ENCODE measurements at regions not wholly inside any gene's neighbourhood (a gene's known extent, or its start where the extent isn't known, plus 50 kb on each side); places are given as distances from the start of the nearest gene placed in this dataset.

GRCh38 chr16:85380905-85381737 lies 232.0 kb upstream of the GSE1 start:
- Histone ChIP-seq H3K9me3 (ENCODE audit: low read length) (no peaks in the 10 kb centered on the region), H3K27ac (ENCODE audit: low read length) (no peak overlapping the region), H3F3A (ENCODE audit: insufficient read depth, low read length, poor library complexity, severe bottlenecking) (no peaks in the 10 kb centered on the region), H3K4me3 (ENCODE audit: low read length) (no peak overlapping the region), H3K9me2 (ENCODE audit: insufficient read depth, low read length) (no peaks in the 10 kb centered on the region), H3K36me3 (ENCODE audit: insufficient read depth, low read length) (no peaks in the 10 kb centered on the region), H2AFZ (ENCODE audit: low read depth, low read length) (no peak overlapping the region), H3K27me3 (ENCODE audit: insufficient read depth, low read depth, low read length) (no peaks in the 10 kb centered on the region), H3K9ac (ENCODE audit: low read length) (no peak overlapping the region), H3K4me2 (ENCODE audit: low read length) (no peak overlapping the region), H3K79me2 (replicated peaks; ENCODE audit: insufficient read depth, low read length) (no peaks in the 10 kb centered on the region), H4K20me1 (ENCODE audit: insufficient read depth) (no peaks in the 10 kb centered on the region)
- TF ChIP-seq EP300 (conservative IDR thresholded peaks at IDR 0.05; ENCODE audit: poor library complexity, severe bottlenecking) (no peak), POLR2AphosphoS5 (IDR thresholded peaks at IDR 0.05) (no peak), REST (IDR thresholded peaks at IDR 0.05; ENCODE audit: borderline replicate concordance) (no peak), TAF1 (IDR thresholded peaks at IDR 0.05; ENCODE audit: low read depth) (no peak), RAD21 (conservative IDR thresholded peaks at IDR 0.05) (no peak), MXI1 (conservative IDR thresholded peaks at IDR 0.05; ENCODE audit: poor library complexity, severe bottlenecking) (no peak), SMC3 (conservative IDR thresholded peaks at IDR 0.05; ENCODE audit: poor library complexity) (no peak), EZH2 (IDR thresholded peaks at IDR 0.05; ENCODE audit: borderline replicate concordance, insufficient read depth, low read length, poor library complexity, severe bottlenecking) (no peak)
- TF ChIP-seq, protein P1, sequence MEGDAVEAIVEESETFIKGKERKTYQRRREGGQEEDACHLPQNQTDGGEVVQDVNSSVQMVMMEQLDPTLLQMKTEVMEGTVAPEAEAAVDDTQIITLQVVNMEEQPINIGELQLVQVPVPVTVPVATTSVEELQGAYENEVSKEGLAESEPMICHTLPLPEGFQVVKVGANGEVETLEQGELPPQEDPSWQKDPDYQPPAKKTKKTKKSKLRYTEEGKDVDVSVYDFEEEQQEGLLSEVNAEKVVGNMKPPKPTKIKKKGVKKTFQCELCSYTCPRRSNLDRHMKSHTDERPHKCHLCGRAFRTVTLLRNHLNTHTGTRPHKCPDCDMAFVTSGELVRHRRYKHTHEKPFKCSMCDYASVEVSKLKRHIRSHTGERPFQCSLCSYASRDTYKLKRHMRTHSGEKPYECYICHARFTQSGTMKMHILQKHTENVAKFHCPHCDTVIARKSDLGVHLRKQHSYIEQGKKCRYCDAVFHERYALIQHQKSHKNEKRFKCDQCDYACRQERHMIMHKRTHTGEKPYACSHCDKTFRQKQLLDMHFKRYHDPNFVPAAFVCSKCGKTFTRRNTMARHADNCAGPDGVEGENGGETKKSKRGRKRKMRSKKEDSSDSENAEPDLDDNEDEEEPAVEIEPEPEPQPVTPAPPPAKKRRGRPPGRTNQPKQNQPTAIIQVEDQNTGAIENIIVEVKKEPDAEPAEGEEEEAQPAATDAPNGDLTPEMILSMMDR (IDR thresholded peaks at IDR 0.05; ENCODE audit: poor library complexity, severe bottlenecking), result no peak

DNA sequence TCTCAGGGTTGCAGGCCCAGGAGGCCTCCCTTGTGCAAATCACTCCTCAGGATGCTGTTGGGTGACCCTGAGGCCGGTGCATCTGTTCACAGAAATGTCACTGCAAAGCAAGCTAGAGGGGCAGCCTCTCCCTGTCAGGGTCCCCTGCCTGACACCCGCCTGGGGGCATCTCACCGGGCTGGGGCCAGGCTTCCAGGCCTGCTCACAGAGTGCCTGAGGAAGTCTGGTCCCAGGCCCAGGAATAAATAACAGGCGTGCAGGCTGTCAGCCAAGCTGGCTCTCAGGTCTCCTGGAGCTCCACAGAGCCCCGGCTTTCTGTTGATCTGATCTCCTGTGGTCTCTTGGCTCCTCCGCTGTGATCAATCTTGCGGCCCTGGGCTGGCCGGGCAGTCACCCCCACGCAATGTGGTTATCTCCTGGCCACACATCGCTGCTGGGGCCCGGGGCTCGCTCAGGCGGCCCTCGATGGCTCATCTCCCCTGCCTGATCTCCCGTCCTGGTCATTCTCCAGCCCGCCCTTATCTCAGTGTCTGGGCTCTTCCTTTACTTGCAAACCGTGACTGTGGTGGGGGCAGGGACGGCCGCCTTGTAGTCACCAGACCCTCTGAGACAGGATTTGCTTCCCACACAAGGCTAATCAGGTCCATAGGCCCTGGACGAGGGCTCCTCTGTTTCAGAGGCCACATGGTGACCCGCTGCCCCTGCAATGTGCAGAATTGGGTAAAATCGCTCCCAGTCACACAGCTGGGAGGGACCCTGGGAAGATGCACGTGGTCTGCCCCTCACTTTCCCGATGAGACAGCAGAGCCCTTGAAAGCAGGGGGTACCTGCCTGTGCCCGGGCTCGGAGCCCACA lies 231.2 kb upstream of the GSE1 start:
- no peaks in the 10 kb centered on the region for H3K9me2 ChIP-seq (ENCODE audit: insufficient read depth, low read length)
- TF ChIP-seq MXI1 (conservative IDR thresholded peaks at IDR 0.05; ENCODE audit: poor library complexity, severe bottlenecking) (no peak), TAF1 (IDR thresholded peaks at IDR 0.05; ENCODE audit: low read depth) (no peak), REST (IDR thresholded peaks at IDR 0.05; ENCODE audit: borderline replicate concordance) (no peak), POLR2AphosphoS5 (IDR thresholded peaks at IDR 0.05) (no peak), RAD21 (conservative IDR thresholded peaks at IDR 0.05) (no peak), EP300 (conservative IDR thresholded peaks at IDR 0.05; ENCODE audit: poor library complexity, severe bottlenecking) (no peak), SMC3 (conservative IDR thresholded peaks at IDR 0.05; ENCODE audit: poor library complexity) (no peak), EZH2 (IDR thresholded peaks at IDR 0.05; ENCODE audit: borderline replicate concordance, insufficient read depth, low read length, poor library complexity, severe bottlenecking) (no peak)
- TF ChIP-seq, protein P1 (IDR thresholded peaks at IDR 0.05; ENCODE audit: poor library complexity, severe bottlenecking), result no peak
- H4K20me1 ChIP-seq (ENCODE audit: insufficient read depth), result no peaks in the 10 kb centered on the region
- H3K4me3 ChIP-seq (ENCODE audit: low read length), result no peak overlapping the region
- H3K36me3 ChIP-seq (ENCODE audit: insufficient read depth, low read length), result no peaks in the 10 kb centered on the region
- H3K9me3 ChIP-seq (ENCODE audit: low read length), result no peaks in the 10 kb centered on the region
- H3K27ac ChIP-seq (ENCODE audit: low read length), result no peak overlapping the region
- no peaks in the 10 kb centered on the region for H3F3A ChIP-seq (ENCODE audit: insufficient read depth, low read length, poor library complexity, severe bottlenecking)
- no peaks in the 10 kb centered on the region for H3K27me3 ChIP-seq (ENCODE audit: insufficient read depth, low read depth, low read length)
- no peak overlapping the region for H3K9ac ChIP-seq (ENCODE audit: low read length)
- H3K79me2 ChIP-seq (replicated peaks; ENCODE audit: insufficient read depth, low read length), result no peaks in the 10 kb centered on the region
- no peak overlapping the region for H2AFZ ChIP-seq (ENCODE audit: low read depth, low read length)
- H3K4me2 ChIP-seq (ENCODE audit: low read length), result no peak overlapping the region
